Inferior parietal cortex (tissue), 1 donor: ENCODE measurements at regions not wholly inside any gene's neighbourhood (a gene's known extent, or its start where the extent isn't known, plus 50 kb on each side); places are given as distances from the start of the nearest gene placed in this dataset.

Experiments
- DNase-seq: peaks from one replicate; pipeline ENCODE4 v3.0.0-alpha.2; 2016; ENCODE audit errors: extremely low spot score

GRCh38 chr5:60335913-60336312 lies 364.1 kb downstream of the DEPDC1B start:
- no peak for DNase-seq

- no peak for DNase-seq
Measured at GRCh38 chr5:60334281-60334713, 365.7 kb downstream of the DEPDC1B start.

GRCh38 chr5:60333005-60333571 lies 366.9 kb downstream of the DEPDC1B start:
- DNase-seq: no peak

- DNase-seq: no peak
Measured at GRCh38 chr5:60332244-60333004, 367.5 kb downstream of the DEPDC1B start.

GRCh38 chr5:60330236-60330635 lies 369.7 kb downstream of the DEPDC1B start:
- no peak for DNase-seq

- no peak for DNase-seq
Measured at GRCh38 chr5:60325870-60326269, 374.1 kb downstream of the DEPDC1B start.

- no peak for DNase-seq
Measured at GRCh38 chr5:60323596-60323995, 376.4 kb downstream of the DEPDC1B start.

GRCh38 chr5:60312098-60312497 lies 387.9 kb downstream of the DEPDC1B start:
- no peak for DNase-seq

- no peak for DNase-seq
Measured at GRCh38 chr5:60299944-60300343, 400.0 kb downstream of the DEPDC1B start.

- no peak for DNase-seq
Measured at GRCh38 chr5:60297658-60298057, 402.3 kb downstream of the DEPDC1B start.

- DNase-seq: no peak
Measured at GRCh38 chr5:60295423-60295822, 401.9 kb upstream of the PDE4D start.

- DNase-seq: no peak
Measured at GRCh38 chr5:60293518-60293917, 400.0 kb upstream of the PDE4D start.

- DNase-seq: no peak
Measured at GRCh38 chr5:60287174-60287771, 393.7 kb upstream of the PDE4D start.

GRCh38 chr5:60285910-60286309 lies 392.4 kb upstream of the PDE4D start:
- DNase-seq: no peak

GRCh38 chr5:60280943-60281342 lies 387.4 kb upstream of the PDE4D start:
- DNase-seq: no peak

- no peak for DNase-seq
Measured at GRCh38 chr5:60277941-60278340, 384.4 kb upstream of the PDE4D start.

GRCh38 chr5:60274747-60275146 lies 381.2 kb upstream of the PDE4D start:
- DNase-seq: no peak

GRCh38 chr5:60271517-60271916 lies 378.0 kb upstream of the PDE4D start:
- no peak for DNase-seq

GRCh38 chr5:60267907-60268306 lies 374.4 kb upstream of the PDE4D start:
- no peak for DNase-seq

GRCh38 chr5:60263346-60263745 lies 369.8 kb upstream of the PDE4D start:
- DNase-seq: no peak

- DNase-seq: no peak
Measured at GRCh38 chr5:60262576-60263295, 369.2 kb upstream of the PDE4D start.

- DNase-seq: no peak
Measured at GRCh38 chr5:60261732-60262131, 368.2 kb upstream of the PDE4D start.

- DNase-seq: no peak
Measured at GRCh38 chr5:60260658-60261057, 367.1 kb upstream of the PDE4D start.
